ENCODE measurements at regions not wholly inside any gene's neighbourhood (a gene's known extent, or its start where the extent isn't known, plus 50 kb on each side); places are given as distances from the start of the nearest gene placed in this dataset.

DNA sequence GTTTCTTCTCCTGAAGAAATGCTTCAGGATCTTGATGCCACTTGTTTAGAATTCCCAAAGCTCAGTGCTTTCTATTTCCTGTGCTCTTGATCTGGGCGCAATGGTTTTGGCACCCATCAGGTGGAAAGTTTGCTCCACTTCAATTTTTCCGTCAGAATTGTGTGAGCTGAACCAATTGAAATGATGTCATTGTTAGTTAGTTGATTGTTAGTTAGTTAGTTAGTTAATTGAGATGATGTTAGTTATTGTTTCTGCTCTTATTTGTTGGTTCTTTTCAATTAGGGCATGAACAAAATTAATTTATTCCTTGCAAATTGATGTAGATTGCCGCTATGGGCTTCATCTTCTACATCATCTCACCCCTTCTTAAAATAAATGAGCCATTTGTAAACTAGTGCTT is 252.6 kb downstream of the BAMBI start:
- TF ChIP-seq RAD21 (IDR thresholded peaks at IDR 0.05; ENCODE audit: low read depth) (no peak), CEBPB (IDR thresholded peaks at IDR 0.05; ENCODE audit: low read depth) (no peak), ZNF274 (IDR thresholded peaks at IDR 0.05; ENCODE audit: low read depth, low read length) (no peak), EZH2 (IDR thresholded peaks at IDR 0.05) (no peak), POLR2AphosphoS5 (IDR thresholded peaks at IDR 0.05; ENCODE audit: low read depth, low read length) (no peak), POLR2A (IDR thresholded peaks at IDR 0.05; ENCODE audit: borderline replicate concordance, extremely low read depth, insufficient read depth, insufficient read length) (no peak), SIN3A (IDR thresholded peaks at IDR 0.05; ENCODE audit: low read depth) (no peak), EZH2phosphoT487 (IDR thresholded peaks at IDR 0.05; ENCODE audit: borderline replicate concordance) (no peak)
- TF ChIP-seq, protein P1, sequence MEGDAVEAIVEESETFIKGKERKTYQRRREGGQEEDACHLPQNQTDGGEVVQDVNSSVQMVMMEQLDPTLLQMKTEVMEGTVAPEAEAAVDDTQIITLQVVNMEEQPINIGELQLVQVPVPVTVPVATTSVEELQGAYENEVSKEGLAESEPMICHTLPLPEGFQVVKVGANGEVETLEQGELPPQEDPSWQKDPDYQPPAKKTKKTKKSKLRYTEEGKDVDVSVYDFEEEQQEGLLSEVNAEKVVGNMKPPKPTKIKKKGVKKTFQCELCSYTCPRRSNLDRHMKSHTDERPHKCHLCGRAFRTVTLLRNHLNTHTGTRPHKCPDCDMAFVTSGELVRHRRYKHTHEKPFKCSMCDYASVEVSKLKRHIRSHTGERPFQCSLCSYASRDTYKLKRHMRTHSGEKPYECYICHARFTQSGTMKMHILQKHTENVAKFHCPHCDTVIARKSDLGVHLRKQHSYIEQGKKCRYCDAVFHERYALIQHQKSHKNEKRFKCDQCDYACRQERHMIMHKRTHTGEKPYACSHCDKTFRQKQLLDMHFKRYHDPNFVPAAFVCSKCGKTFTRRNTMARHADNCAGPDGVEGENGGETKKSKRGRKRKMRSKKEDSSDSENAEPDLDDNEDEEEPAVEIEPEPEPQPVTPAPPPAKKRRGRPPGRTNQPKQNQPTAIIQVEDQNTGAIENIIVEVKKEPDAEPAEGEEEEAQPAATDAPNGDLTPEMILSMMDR (IDR thresholded peaks at IDR 0.05 in 2 of 3, conservative IDR thresholded peaks at IDR 0.05 in 1 of 3; ENCODE audit: borderline replicate concordance in 1 of 3, insufficient read depth in 1 of 3, low read depth in 2 of 3, low read length in 2 of 3), result no peak
- TF ChIP-seq, protein P2, sequence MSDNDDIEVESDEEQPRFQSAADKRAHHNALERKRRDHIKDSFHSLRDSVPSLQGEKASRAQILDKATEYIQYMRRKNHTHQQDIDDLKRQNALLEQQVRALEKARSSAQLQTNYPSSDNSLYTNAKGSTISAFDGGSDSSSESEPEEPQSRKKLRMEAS (IDR thresholded peaks at IDR 0.05), result no peak

All from HCT116 (cell line).